ENCODE measurements at regions not wholly inside any gene's neighbourhood (a gene's known extent, or its start where the extent isn't known, plus 50 kb on each side); places are given as distances from the start of the nearest gene placed in this dataset.

DNA sequence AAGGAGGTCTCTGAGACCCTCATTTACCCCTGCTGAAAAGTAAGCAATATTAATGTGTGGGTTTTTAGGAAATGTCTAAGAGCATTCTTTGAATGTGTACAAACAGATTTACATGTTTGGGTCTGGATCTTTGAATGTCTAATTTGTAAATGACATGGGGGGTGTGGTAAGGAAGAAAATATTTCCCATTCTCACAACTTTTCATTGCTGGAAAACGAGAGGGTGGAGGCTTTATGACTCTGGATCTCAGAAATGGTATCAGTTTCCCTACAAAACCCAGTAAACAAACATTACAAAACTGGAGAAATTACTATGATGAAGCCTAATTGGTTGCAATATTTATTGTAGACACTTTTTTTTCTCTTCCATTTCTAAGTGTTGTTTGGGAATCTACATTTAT lies 98.1 kb upstream of the FOXB1 start:
- TF ChIP-seq, protein P1, sequence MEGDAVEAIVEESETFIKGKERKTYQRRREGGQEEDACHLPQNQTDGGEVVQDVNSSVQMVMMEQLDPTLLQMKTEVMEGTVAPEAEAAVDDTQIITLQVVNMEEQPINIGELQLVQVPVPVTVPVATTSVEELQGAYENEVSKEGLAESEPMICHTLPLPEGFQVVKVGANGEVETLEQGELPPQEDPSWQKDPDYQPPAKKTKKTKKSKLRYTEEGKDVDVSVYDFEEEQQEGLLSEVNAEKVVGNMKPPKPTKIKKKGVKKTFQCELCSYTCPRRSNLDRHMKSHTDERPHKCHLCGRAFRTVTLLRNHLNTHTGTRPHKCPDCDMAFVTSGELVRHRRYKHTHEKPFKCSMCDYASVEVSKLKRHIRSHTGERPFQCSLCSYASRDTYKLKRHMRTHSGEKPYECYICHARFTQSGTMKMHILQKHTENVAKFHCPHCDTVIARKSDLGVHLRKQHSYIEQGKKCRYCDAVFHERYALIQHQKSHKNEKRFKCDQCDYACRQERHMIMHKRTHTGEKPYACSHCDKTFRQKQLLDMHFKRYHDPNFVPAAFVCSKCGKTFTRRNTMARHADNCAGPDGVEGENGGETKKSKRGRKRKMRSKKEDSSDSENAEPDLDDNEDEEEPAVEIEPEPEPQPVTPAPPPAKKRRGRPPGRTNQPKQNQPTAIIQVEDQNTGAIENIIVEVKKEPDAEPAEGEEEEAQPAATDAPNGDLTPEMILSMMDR (IDR thresholded peaks at IDR 0.05; ENCODE audit: extremely low read depth in 1 of 2, insufficient read depth in 1 of 2, low read depth in 1 of 2, low read length in 2 of 2) = no peak
- TF ChIP-seq EZH2 (IDR thresholded peaks at IDR 0.05; ENCODE audit: borderline replicate concordance, low read depth, low read length, severe bottlenecking) (no peak), POLR2AphosphoS5 (IDR thresholded peaks at IDR 0.05; ENCODE audit: insufficient read depth, low read depth, low read length) (no peak), POLR2A (IDR thresholded peaks at IDR 0.05; ENCODE audit: low read depth, low read length) (no peak), JUN (IDR thresholded peaks at IDR 0.05; ENCODE audit: borderline replicate concordance, insufficient read depth, insufficient read length, low read depth) (no peak), MYC (IDR thresholded peaks at IDR 0.05; ENCODE audit: low read depth, low read length) (no peak), GATA2 (IDR thresholded peaks at IDR 0.05; ENCODE audit: insufficient read depth, insufficient read length, low read depth, low read length) (no peak), FOS (IDR thresholded peaks at IDR 0.05; ENCODE audit: borderline replicate concordance, insufficient read depth, low read length) (no peak)
- TF ChIP-seq, protein P2, sequence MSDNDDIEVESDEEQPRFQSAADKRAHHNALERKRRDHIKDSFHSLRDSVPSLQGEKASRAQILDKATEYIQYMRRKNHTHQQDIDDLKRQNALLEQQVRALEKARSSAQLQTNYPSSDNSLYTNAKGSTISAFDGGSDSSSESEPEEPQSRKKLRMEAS (IDR thresholded peaks at IDR 0.05; ENCODE audit: insufficient read depth, insufficient read length) = no peak

Measured in endothelial cell of umbilical vein (primary cell).